ENCODE measurements at regions not wholly inside any gene's neighbourhood (a gene's known extent, or its start where the extent isn't known, plus 50 kb on each side); places are given as distances from the start of the nearest gene placed in this dataset.

DNA sequence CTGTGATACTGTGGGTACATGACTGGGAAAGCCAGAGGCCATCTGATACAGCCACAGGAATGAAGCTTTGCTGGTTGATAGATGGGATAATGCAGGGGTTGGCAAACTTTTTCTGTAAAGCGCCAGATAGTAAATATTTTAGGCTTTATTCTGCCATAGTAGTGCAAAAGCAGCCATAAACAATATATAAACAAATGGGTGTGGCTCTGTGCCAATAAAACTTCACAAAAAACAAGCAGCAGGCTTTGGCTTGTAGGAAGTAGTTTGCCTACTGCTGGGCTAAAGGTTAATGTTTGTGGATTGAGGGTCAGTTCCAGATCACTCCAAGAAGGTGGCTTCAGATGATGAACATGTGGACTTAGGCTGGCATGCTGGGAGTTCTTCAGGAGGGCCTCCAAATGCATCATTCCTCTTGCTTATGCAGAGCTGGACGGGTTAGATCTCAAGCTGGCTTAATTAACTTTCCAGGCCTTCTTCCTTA lies 305.7 kb downstream of the RPLP1 start:
- H4K8ac ChIP-seq (ENCODE audit: low read depth in 2 of 2, low read length in 2 of 2), result peak overlapping the region in 1 of 2 experiments; percentile 73; a peak in 1 of 4 replicates
- H2AK5ac ChIP-seq (ENCODE audit: low read depth, low read length), result peak overlapping the region; percentile 44; the same call in 1 of the 2 replicates
- no peak overlapping the region for H2BK5ac ChIP-seq (ENCODE audit: low read depth, low read length, poor library complexity, severe bottlenecking)
- no peak overlapping the region for H2AFZ ChIP-seq (replicated peaks; ENCODE audit: low read length, poor library complexity)
- no CpG with 5 or more reads among the region's 2 CpGs for WGBS, 2 experiments (ENCODE audit: extremely low coverage in 2 of 2, insufficient read length in 1 of 2)
- H3K4ac ChIP-seq (ENCODE audit: low read depth, low read length), result peak overlapping the region; percentile 67
- no peak overlapping the region for H4K91ac ChIP-seq (ENCODE audit: insufficient read depth, low read depth, low read length)
- H3K9ac ChIP-seq (ENCODE audit: low read depth, low read length), result no peak overlapping the region
- TF ChIP-seq RFX5 (IDR thresholded peaks at IDR 0.05; ENCODE audit: low read depth, low read length) (no peak), MXI1 (IDR thresholded peaks at IDR 0.05; ENCODE audit: borderline replicate concordance, low read depth, low read length) (no peak), CHD1 (IDR thresholded peaks at IDR 0.05; ENCODE audit: low read depth, low read length) (no peak), MAFK (IDR thresholded peaks at IDR 0.05; ENCODE audit: low read depth, low read length) (no peak), CEBPB (IDR thresholded peaks at IDR 0.05; ENCODE audit: low read depth, low read length) (no peak), NFE2L2 (IDR thresholded peaks at IDR 0.05; ENCODE audit: low read depth, low read length) (no peak), FOS (IDR thresholded peaks at IDR 0.05; ENCODE audit: low read depth, low read length) (no peak), RAD21 (IDR thresholded peaks at IDR 0.05; ENCODE audit: low read length) (no peak), POLR2A (IDR thresholded peaks at IDR 0.05; ENCODE audit: low read depth, low read length) (no peak), MAZ (IDR thresholded peaks at IDR 0.05; ENCODE audit: borderline replicate concordance, low read depth, low read length) (no peak), BHLHE40 (IDR thresholded peaks at IDR 0.05; ENCODE audit: low read depth, low read length) (no peak), SMC3 (IDR thresholded peaks at IDR 0.05; ENCODE audit: low read depth, low read length) (no peak), RCOR1 (IDR thresholded peaks at IDR 0.05; ENCODE audit: insufficient replicate concordance, low read length) (no peak)
- TF ChIP-seq, protein P1, sequence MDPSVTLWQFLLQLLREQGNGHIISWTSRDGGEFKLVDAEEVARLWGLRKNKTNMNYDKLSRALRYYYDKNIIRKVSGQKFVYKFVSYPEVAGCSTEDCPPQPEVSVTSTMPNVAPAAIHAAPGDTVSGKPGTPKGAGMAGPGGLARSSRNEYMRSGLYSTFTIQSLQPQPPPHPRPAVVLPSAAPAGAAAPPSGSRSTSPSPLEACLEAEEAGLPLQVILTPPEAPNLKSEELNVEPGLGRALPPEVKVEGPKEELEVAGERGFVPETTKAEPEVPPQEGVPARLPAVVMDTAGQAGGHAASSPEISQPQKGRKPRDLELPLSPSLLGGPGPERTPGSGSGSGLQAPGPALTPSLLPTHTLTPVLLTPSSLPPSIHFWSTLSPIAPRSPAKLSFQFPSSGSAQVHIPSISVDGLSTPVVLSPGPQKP (IDR thresholded peaks at IDR 0.05; ENCODE audit: borderline replicate concordance, low read depth, low read length), result no peak
- TF ChIP-seq, protein P2, sequence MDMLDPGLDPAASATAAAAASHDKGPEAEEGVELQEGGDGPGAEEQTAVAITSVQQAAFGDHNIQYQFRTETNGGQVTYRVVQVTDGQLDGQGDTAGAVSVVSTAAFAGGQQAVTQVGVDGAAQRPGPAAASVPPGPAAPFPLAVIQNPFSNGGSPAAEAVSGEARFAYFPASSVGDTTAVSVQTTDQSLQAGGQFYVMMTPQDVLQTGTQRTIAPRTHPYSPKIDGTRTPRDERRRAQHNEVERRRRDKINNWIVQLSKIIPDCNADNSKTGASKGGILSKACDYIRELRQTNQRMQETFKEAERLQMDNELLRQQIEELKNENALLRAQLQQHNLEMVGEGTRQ (IDR thresholded peaks at IDR 0.05; ENCODE audit: low read depth, low read length), result no peak
- TF ChIP-seq, protein P3, sequence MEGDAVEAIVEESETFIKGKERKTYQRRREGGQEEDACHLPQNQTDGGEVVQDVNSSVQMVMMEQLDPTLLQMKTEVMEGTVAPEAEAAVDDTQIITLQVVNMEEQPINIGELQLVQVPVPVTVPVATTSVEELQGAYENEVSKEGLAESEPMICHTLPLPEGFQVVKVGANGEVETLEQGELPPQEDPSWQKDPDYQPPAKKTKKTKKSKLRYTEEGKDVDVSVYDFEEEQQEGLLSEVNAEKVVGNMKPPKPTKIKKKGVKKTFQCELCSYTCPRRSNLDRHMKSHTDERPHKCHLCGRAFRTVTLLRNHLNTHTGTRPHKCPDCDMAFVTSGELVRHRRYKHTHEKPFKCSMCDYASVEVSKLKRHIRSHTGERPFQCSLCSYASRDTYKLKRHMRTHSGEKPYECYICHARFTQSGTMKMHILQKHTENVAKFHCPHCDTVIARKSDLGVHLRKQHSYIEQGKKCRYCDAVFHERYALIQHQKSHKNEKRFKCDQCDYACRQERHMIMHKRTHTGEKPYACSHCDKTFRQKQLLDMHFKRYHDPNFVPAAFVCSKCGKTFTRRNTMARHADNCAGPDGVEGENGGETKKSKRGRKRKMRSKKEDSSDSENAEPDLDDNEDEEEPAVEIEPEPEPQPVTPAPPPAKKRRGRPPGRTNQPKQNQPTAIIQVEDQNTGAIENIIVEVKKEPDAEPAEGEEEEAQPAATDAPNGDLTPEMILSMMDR (conservative IDR thresholded peaks at IDR 0.05; ENCODE audit: low read depth, low read length), result no peak
- H3K4me2 ChIP-seq (ENCODE audit: low read depth, low read length), result no peak overlapping the region
- no peak overlapping the region for H2AK9ac ChIP-seq (replicated peaks; ENCODE audit: low read depth, low read length, poor library complexity)
- H2BK120ac ChIP-seq (ENCODE audit: low read depth, low read length), result peak overlapping the region; percentile 67; the same call in 1 of the 2 replicates
- peaks cover 4% of the 10 kb centered on the region; the same call in 1 of the 2 replicates for H4K20me1 ChIP-seq (ENCODE audit: insufficient read depth, low read length)
- H3K27ac ChIP-seq (ENCODE audit: insufficient read depth, low read length), result no peak overlapping the region
- no peak overlapping the region for H4K5ac ChIP-seq (ENCODE audit: low read depth, low read length)
- intact Hi-C loops (cut with micrococcal nuclease), result no loop called here
- H3K4me1 ChIP-seq (ENCODE audit: control insufficient read depth, insufficient read depth, low read length), result peaks cover 12% of the 10 kb centered on the region
- peak overlapping the region; percentile 54; the same call in 1 of the 2 replicates for H2BK20ac ChIP-seq (ENCODE audit: low read depth, low read length)
- peak overlapping the region; percentile 45; the same call in 1 of the 3 replicates for H2BK15ac ChIP-seq (ENCODE audit: low read depth, low read length)
- H3K9me1 ChIP-seq (ENCODE audit: insufficient read depth, low read length), result peaks cover 7% of the 10 kb centered on the region
- ChIA-PET POLR2A (ENCODE audit: unreplicated experiment) (no interaction called here), CTCF (no interaction called here)
- ATAC-seq (ENCODE audit: low read depth) (peak; percentile 28), DNase-seq (peak; percentile 21)
- peaks cover 2% of the 10 kb centered on the region for H3K27me3 ChIP-seq (ENCODE audit: control insufficient read depth, insufficient read depth, low read length)
- in situ Hi-C loops (cut with MboI; ENCODE audit: low sequenced_read_pairs), result no loop called here
- H3K56ac ChIP-seq (ENCODE audit: extremely low read depth, insufficient read depth, low read length), result no peak overlapping the region
- H3K9me3 ChIP-seq (ENCODE audit: control insufficient read depth, insufficient read depth, low read length), result peaks cover 1% of the 10 kb centered on the region
- H3K18ac ChIP-seq (ENCODE audit: low read depth, low read length), result no peak overlapping the region
- no peaks in the 10 kb centered on the region for H3K79me1 ChIP-seq (ENCODE audit: low read depth in 1 of 2, low read length in 2 of 2)
- H3K36me3 ChIP-seq (ENCODE audit: control insufficient read depth, insufficient read depth, low read length), result no peaks in the 10 kb centered on the region
- dilution Hi-C loops (cut with HindIII; ENCODE audit: low sequenced_read_pairs, unreplicated experiment), result no loop called here
- peak overlapping the region; percentile 43; the same call in 1 of the 2 replicates for H3K14ac ChIP-seq (replicated peaks; ENCODE audit: low read depth, low read length)
- H3K23ac ChIP-seq (ENCODE audit: low read depth, low read length), result no peak overlapping the region
- H3K4me3 ChIP-seq (ENCODE audit: insufficient read depth, low read depth, low read length), result no peak overlapping the region
- BruUV-seq (replicated peaks), result no TSS peak
